Posterior vena cava (tissue), 2 donors: ENCODE measurements at regions not wholly inside any gene's neighbourhood (a gene's known extent, or its start where the extent isn't known, plus 50 kb on each side); places are given as distances from the start of the nearest gene placed in this dataset.
"Not testable (repeated sequence)": the region's sequence is repeated elsewhere in the genome, so short reads cannot be mapped to it uniquely, and the experiment has no call there.

Experiments used
- DNase-seq: peaks from one replicate; pipeline ENCODE4 v3.0.0-alpha.2; 2020; ENCODE audit warnings: low spot score
- intact Hi-C, 2 donors: fragments of 100-400 bp; cut with DNase I; formaldehyde crosslinking; loops; one replicate each; pipeline versions ENCODE4 v1.14.1 to v1.14.2; 2022 to 2023
- donor health status: DM: yes; HTN: yes; CAD: no.
- donor health status: DM: yes; HTN: yes; CAD: no.

- intact Hi-C loops, result no loop called here
- no peak for DNase-seq
Observed at GRCh38 chr7:88628363-88629085, 131.0 kb upstream of the ZNF804B start.

GRCh38 chr7:88617185-88617584, 142.3 kb upstream of the ZNF804B start:
- intact Hi-C loops, result no loop called here
- no peak for DNase-seq

GRCh38 chr7:88615336-88615735, 144.2 kb upstream of the ZNF804B start:
- DNase-seq, result no peak
- intact Hi-C loops, result no loop called here

- DNase-seq, result no peak
- intact Hi-C loops, result no loop called here
Observed at GRCh38 chr7:88614736-88615135, 144.8 kb upstream of the ZNF804B start.

- intact Hi-C loops, result no loop called here
- no peak for DNase-seq
Observed at GRCh38 chr7:88610942-88611341, 148.6 kb upstream of the ZNF804B start.

GRCh38 chr7:88600695-88601094, 158.8 kb upstream of the ZNF804B start:
- intact Hi-C loops, result no loop called here
- DNase-seq, result no peak

GRCh38 chr7:88599528-88599927, 160.0 kb upstream of the ZNF804B start:
- no peak for DNase-seq
- intact Hi-C loops, result no loop called here

- no peak for DNase-seq
- intact Hi-C loops, result no loop called here
Observed at GRCh38 chr7:88597941-88598425, 161.5 kb upstream of the ZNF804B start.

GRCh38 chr7:88590963-88591362, 168.5 kb upstream of the ZNF804B start:
- no peak for DNase-seq
- intact Hi-C loops, result no loop called here

GRCh38 chr7:88589927-88590326, 169.6 kb upstream of the ZNF804B start:
- intact Hi-C loops, result no loop called here
- DNase-seq, result no peak

- intact Hi-C loops, result no loop called here
- no peak for DNase-seq
Observed at GRCh38 chr7:88586890-88587289, 172.6 kb upstream of the ZNF804B start.

- intact Hi-C loops, result no loop called here
- no peak for DNase-seq
Observed at GRCh38 chr7:88586219-88586618, 173.3 kb upstream of the ZNF804B start.

GRCh38 chr7:88576720-88577119, 182.8 kb upstream of the ZNF804B start:
- intact Hi-C loops, result no loop called here
- no peak for DNase-seq

- intact Hi-C loops, result no loop called here
- no peak for DNase-seq
Observed at GRCh38 chr7:88566162-88566729, 193.3 kb upstream of the ZNF804B start.

GRCh38 chr7:88565401-88565800, 194.1 kb upstream of the ZNF804B start:
- intact Hi-C loops, result no loop called here

GRCh38 chr7:88556441-88556840, 203.1 kb upstream of the ZNF804B start:
- intact Hi-C loops, DNase-seq: not testable (repeated sequence)

More at GRCh38 chr7:88565401-88565800, 194.1 kb upstream of the ZNF804B start:
- DNase-seq, result no peak

GRCh38 chr7:88554847-88555246, 204.7 kb upstream of the ZNF804B start:
- DNase-seq, intact Hi-C loops: not testable (repeated sequence)

- intact Hi-C loops, result no loop called here
- no peak for DNase-seq
Observed at GRCh38 chr7:88548399-88548798, 211.1 kb upstream of the ZNF804B start.

- intact Hi-C loops, result no loop called here
Observed at GRCh38 chr7:88546808-88547207, 212.7 kb upstream of the ZNF804B start.

GRCh38 chr7:88545663-88546062, 213.8 kb upstream of the ZNF804B start:
- intact Hi-C loops, result no loop called here
- DNase-seq, result no peak

More at GRCh38 chr7:88546808-88547207, 212.7 kb upstream of the ZNF804B start:
- DNase-seq, result no peak

- no peak for DNase-seq
- intact Hi-C loops, result no loop called here
Observed at GRCh38 chr7:88540012-88540411, 219.5 kb upstream of the ZNF804B start.
